Activated CD8-positive, alpha-beta memory T cell treated with anti-CD3 and anti-CD28 coated beads, Interleukin-2, amount 50 U/mL, for 4 hours (primary cell): ENCODE measurements at regions not wholly inside any gene's neighbourhood (a gene's known extent, or its start where the extent isn't known, plus 50 kb on each side); places are given as distances from the start of the nearest gene placed in this dataset.
"Not testable (repeated sequence)": the region's sequence is repeated elsewhere in the genome, so short reads cannot be mapped to it uniquely, and the experiment has no call there.

ENCODE experiments used
- DNase-seq: peaks from one replicate; pipeline ENCODE4 v3.0.0-alpha.2; 2020

DNA sequence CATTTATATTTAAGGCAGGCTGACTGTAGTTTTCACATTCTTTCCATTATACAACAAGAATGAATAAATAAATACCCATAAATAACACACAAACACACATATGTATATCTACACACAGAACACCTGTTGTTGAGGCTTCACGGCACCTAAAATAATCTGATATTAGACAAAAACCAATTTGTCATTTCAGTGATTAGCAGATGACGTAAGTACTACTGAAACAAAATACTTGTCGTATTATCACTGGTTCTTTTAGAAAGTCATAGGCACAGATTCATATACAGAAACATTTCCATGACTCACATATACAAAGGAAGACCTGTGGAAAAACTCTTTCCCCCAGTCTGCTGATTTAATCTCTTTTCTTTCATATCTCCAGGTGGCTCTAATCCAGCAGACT lies 1113.4 kb upstream of the FANCL start:
- no peak for DNase-seq

DNA sequence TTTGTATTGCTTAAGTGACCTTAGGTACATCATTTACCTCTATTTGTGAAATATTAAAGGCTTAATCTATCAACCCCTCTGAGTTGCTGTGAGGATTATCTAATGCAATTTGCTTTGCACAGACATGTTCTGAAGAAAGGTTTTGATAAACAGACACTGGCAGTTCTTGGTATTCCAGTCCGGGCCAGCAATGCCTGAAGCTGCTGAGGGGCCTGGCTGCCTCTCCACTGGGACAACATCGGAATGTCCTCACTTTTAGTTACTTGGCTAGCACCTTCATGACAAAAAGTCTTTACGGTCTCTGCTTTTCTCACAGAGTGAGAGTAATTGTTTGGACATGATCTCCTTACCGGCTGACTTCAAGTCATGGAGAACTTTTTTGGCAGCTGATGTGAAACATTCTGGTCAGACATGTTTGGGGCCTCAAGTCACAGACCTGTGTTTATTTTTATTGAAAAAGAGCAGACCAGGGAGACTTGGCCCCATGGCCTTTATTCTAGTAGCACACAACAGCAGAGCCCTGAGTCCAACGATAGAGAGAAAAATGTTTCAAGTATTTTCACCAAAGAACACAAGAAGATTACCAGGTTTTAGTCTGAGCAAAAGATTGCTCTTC lies 1112.3 kb upstream of the FANCL start:
- DNase-seq: no peak

DNA sequence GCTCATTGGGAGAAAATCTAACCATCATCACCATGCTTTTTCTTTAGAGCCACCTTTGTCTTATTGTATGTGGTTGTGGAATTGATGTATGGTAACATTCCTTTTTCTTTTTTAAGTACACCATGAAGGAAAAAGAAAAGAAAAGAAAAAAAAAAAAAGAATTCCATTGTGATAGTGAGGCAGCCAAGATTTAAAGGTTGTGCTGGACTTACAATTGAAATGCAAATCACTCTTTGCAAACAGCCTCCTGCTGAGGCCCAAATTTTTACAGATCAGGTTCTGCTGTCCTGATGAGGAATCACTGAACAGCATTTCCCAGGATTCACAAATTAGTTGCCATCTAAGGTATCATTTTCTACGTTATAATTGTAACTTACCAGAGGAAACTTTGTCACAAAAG lies 1101.0 kb upstream of the FANCL start:
- no peak for DNase-seq

DNA sequence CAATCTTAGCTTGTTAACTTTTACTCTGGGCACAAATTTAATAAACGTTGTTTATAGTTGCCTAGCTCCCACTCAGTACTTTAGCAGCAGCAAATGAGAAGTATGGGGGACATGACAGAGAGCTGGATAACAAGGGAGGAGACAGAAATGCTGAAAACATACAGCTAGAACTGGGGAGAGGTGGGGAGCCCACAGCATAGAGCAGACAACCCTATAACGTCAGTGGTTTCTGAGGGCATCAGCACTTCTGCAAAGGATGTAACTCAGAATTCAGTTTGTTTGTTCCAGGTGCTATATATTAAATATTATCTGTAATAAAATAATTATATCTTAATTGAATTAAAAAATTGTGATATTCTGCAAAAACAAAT lies 1098.7 kb upstream of the FANCL start:
- DNase-seq: no peak

DNA sequence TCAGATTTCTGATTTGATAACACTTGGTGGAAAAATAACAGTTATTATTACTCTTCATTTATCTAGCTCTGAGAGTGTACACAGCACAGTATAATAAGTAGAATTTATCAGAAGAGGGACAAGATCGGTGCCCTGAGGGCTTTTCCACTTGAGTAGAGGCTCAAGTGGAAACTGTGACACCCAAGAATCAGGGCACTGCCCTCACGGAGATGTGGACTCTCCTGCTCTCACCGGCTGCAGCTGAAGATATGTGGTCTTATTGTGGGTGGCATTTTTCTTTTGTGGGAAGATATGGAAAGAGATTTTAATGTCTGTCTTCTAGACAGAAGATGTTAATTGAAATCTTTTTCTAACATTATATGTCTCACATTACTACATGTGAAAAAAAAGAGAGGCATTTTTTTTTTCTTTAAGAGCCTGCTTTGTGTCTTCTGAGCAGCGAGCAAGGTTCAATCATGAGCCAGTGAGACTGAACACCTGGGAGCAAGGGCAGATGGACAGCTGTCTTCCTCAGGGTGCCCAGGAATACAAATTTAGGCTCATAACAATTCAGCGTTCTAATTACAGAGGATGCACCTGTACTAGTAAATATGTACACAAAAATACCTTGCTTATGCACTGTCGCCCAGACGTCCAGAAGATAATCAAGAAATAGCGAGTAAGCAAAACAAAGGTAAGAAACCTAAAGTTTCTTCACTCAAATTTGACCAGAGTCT lies 1098.2 kb upstream of the FANCL start:
- DNase-seq: no peak

DNA sequence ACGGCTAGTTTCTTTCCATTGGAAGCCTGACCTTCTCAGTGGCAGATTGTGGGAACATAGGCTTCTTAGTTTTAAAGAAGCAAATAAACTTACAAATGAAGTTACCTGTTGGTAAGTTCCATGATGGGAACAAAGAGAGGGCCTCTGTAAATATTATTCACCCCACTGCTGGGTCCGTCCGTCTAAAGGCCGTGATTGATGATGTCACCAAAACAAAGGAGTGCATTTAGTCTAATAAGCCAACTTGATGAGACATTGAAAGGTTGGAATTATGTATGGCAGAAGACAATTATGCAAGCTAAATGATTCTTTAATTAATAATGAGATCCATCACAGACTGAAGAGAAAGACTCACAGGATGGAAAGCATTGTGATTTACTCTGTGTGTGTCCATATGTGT lies 1091.9 kb upstream of the FANCL start:
- DNase-seq: no peak

DNA sequence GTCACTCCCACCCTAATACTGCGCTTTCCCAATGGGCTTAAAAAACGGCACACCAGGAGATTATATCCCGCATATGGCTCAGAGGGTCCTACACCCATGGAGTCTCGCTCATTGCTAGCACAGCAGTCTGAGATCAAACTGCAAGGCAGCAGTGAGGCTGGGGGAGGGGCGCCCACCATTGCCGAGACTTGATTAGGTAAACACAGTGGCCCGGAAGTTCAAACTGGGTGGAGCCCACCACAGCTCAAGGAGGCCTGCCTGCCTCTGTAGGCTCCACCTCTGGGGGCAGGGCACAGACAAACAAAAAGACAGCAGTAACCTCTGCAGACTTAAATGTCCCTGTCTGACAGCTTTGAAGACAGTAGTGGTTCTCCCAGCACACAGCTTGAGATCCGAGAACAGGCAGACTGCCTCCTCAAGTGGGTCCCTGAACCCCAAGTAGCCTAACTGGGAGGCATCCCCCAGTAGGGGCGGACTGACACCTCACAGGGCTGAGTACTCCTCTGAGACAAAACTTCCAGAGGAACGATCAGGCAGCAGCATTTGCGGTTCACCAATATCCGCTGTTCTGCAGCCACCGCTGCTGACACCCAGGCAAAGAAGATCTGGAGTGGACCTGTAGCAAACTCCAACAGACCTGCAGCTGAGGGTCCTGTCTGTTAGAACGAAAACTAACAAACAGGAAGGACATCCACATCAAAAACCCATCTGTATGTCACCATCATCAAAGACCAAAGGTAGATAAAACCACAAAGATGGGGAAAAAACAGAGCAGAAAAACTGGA lies 1085.6 kb upstream of the FANCL start:
- not testable (repeated sequence) for DNase-seq

DNA sequence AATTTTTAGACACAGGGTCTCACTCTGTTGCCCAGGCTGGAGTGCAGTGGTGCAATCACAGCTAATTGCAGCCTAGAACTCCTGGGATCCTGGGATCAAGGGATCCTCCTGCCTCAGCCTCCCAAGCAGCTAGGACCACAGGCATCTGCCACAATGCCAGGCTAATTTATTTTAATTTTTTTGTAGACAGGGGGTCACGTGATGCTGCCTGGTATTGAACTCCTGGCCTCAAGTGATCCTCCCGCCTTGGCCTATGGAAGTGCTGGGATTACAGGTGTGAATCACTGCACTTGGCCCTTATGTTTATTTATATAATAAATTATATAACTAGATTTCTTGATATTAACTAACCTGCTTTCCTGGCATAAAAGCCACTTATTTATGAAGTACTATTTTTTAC lies 1081.7 kb upstream of the FANCL start:
- no peak for DNase-seq

DNA sequence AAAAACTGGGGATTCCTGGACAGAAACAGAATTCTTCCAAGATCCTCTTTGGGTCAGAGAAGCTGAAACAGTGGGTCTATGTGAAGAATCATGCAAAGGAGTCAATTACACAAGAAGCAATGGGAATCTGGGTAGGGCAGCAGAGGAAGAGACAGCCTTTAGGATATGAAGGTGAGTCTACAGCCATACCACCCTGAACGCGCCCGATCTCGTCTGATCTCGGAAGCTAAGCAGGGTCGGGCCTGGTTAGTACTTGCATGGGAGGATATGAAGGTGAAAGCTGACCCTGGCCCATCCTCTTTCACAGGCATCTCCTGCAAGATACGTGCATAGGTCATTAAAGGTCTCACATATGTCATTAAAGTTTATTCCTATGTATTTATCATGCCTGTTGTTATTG lies 1080.9 kb upstream of the FANCL start:
- DNase-seq: no peak

DNA sequence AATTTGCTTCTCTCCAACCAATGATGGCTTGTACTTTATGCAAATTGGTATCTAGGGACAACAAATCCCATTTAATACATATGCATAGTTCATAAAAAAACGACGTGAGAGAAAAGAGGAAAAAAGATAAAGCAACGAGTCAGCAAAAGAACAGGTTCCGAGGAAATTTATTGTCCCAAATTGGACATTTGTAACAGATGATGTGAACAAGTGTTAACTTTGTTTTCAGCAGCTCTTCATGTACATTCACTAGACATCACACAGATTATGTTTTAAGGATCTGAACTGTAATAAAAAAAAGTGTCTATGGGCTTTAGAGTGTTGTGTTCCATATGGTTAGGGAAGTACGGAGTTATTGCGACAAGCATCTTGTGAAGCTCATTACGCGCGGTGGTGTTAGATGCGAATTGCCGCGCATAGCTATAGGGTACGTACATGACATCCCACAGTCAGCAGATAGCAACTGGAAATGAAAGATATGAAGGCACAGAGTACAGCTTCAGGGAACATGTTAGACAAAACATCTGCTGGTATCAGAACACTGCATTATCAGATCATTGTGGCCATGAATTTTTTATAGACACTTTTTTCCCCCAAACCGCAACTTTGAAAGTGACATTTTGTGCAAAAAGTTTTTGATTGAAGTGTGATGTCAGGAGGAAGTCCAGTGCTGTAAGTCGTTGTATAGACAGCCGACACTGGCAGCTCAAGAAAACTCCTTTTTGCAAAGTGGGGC lies 1073.1 kb upstream of the FANCL start:
- DNase-seq: no peak

DNA sequence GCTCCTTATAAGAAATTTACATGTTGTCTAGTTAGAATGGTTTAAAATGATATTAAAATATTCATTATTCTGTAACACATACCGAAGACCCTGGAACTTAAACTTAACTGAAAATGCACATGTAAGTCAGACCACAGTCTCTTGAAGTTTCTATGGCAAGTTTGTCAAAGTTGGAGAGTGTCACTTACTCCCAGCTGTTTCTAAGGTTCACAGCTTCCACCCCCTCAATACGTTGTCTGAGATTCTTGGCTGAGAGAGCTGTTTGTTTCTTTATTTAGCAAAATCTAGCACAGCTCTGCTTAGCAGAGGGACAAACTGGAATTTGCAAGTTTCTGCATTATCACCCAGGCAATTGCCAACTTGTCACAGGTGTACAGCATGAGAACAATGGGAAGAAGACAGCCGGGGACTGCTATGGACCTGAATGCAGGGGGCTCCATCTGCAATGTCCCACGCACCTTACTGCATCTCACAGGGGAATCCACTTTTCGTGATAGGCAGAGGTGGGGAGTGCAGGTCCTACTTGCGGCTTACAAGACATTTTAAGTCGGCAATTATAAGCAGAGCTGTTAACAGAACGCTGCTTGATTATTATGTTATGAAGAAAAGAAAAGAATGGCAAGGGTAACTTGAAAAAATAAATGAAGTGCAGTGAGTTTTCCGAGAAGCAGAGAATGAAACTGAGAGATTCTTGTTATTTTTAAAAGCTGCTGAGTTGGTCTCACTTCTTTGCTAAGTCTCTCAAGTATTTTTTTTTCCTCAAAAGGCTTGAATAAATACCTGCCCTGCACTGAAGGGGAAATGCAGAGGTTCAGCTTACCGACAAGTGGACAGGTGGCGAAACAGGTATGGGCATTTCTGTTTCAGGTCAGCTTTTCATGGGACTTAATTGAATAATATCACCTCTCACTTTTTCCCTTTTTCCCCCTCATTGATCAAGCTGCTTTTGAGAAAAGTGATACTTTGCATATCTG lies 1072.1 kb upstream of the FANCL start:
- no peak for DNase-seq

DNA sequence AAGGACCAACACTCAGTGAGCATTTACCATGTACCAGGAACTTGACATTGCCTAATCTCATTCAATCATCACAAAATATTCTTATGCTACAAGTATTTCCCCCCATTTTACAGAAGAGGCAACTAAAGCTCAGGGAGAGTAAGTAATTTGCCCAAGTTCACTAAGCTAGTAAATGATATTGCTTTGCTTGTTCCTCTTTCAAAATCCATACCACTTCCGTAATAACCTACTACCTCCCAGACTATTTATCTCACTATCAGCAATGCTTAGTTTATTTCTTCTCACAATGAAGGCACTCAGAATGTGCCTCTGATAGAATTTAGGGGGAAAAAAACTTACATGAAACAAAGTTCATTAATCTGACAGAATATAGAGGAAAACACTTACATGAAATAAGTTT lies 1070.9 kb upstream of the FANCL start:
- DNase-seq: no peak

DNA sequence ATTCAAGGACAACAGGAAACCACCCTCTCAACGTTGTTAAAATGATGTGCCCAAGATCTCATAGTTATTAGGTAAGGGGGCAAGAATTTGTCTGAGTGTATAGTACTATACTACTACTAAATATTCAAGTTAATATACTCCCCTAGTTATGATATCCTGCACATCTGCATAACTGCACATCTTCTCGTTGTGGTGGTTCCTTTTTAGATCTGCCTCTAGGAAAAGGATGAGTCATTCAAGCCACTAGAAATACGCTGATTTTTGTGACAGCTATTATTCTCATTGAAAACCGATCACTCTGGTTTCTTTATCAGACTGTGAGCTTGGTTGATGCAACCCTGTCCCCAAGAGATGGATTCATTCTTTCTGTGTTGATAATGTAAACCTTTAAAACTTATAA lies 1067.0 kb upstream of the FANCL start:
- DNase-seq: no peak

DNA sequence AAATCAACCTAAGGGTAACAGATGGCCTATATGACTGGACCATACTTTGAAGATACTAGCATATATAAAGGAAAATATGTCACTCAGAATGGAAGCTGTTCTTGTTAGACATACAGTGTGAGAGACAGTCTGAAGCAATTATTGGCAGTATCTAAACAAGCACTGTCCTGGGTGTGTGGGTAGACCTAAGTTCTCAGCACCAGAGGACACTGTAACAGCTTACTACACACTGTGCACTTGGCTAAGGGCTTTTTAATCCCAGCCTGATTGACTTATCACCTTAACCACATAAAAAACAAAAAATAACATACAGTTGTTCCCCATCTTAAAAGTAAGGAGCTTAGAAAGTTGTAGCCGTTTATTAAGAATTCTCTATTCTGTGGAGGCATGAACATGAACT lies 1066.1 kb upstream of the FANCL start:
- no peak for DNase-seq

DNA sequence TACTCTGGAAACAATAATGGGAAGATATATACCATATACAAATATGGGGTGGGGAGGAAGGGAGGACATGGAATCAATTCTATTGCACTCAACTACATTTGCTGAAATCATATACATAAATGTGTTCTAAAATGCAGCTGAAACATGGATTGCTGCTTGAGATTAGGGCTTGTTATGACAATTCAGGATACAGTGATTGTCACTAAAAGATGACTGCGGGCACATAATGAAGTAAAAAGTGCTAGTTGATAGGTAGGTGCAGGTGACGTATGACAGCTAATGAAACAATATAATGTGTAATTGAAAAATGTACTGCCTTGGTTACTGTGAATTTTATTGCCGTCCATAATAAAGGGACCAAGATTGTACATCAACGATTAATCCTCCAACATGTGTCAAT lies 1062.1 kb upstream of the FANCL start:
- DNase-seq: no peak

DNA sequence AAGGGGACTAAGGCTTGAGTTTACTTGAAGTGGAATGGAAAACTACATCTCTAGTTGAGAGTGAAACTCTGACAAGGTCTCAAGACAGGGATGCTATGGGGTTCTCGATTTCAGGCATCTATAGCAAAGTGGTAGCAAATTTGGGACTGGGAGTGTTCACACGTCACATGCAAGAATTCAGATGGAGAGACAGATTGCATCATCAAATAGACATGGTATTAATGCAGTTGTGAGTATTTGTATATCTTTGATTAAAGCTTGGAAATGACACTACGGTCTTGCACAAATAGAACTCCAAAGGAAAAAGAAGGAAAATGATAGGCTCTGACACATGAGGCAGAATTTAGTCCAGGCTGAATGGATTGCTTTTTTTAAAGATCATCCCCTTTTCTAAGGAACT lies 1061.6 kb upstream of the FANCL start:
- no peak for DNase-seq

DNA sequence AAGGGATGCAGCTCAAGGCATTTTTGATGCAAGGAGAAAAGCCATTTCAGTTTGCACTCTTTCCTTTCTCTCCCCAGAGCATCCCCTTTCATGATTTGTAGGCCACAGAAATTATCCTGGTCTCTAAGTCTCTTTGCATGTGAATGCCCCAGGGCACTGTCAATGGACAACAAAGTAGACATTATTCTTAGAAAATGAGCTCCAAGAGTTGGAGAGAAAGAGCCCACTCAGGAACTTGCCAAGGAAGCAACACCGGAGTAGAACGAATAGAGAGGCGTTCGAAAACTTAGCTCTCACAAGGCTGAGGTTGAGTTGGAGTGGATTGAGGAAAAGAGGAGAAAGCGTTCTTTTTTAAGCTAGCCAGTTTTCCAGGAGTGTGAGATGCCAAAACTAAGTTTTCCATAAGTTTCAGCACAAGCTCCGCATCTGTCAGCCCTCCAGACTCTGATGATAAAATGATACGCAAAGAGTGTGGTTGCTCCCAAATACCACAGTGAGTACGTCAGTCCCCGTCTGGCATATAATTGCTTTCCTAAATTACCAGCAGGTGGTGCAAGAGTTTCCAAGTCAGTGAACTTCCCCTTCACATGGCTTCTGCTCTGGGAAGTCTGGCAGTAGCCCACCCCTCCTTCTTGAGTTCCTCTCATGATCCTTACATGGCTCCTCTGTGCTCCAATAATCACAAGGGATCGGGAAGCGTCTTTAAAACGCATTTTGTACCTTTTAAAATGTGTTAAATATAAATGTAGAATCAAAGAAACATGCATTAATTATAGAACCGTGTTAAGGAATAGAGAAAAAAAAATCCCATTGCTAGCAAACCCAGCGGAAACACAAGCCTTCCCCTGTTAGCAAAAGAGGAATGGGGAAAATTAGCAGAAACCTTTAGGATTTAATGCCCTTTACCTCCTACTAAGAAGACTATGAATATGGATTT lies 1060.6 kb upstream of the FANCL start:
- peak; percentile 13 for DNase-seq

DNA sequence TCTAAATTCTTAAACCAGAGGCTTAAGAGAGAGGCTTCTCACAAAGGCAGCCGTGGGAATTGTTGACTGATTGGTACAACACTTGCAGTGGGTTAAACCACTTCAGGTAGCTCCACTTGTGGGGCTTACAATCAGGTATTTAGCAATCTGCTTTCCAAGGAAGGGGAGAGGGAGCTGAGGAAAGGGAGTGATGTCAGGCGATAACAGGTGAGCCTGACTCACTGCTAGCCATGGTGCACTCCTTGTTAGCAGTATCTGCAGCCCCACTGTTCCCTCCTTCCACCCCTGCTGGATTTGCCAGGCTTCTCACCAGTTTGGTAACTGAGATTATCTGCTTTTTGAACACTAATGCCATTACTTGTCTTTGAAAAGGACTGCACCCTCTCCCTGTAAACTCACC lies 1056.7 kb upstream of the FANCL start:
- no peak for DNase-seq

DNA sequence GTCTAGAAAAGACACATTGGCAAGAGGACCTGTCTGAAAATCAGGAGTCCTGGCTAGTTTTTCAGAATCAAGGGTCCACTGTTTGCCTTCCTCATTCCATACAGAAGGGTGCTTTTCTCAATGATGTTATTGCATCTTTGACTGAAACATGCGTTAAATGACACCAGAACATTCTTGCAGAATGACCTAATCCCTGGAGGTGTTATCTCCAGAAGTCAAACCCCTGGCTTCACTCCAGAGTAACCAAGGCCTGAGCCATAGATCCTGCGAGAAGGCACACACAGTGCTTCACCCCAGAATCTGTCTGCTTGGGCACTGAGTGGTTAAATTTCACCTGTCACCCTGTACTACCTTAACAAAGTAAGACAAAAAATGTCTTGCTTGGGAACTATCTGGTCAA lies 1055.2 kb upstream of the FANCL start:
- no peak for DNase-seq

DNA sequence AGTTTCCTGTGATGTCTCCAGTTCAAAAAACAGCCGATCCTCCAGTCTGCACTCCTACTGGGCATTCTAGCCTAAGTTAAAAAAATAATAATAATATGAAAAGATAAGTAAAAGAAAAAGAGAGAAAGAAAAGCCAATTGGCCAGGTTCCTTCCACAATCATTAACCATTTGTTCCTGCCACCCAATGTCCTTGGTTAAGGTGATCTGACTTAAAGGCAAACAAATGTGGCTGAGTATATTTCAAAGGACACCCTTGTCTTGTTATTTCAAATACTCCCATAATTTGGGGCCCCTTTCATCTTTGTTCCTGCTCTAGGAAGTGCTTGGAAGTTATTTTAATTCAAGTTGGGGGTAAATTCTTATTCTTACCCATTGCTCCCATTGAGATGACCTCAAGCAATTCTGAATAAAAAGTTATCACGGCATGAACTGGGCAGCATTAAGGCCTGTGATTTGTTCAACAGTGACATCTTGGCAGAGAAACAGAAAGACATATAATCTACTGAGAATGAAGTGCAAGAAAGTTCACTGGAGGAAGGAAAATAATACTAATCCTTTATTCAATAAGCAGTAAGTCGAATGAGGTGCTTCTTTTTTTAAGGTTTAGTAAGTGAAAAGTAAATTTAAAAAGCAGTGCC lies 1054.5 kb upstream of the FANCL start:
- DNase-seq: no peak

DNA sequence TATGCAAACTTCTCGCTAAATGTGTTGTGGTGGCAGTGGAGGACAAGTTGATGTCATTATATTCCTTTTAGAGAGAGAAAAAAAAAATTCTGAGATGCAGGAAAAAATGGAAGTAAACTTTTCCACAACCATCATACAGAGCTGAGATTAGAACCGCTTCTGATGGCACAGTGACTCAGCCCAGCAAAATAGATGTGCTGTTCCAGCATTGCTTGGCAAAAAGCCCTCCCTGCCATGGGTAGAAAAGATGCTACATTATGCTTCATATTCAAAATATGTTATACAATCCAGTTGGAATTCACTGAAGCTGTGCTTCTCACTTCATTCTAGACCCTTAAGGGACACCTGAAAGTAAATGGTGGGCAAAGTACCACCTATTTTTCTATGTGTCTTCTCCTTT lies 1047.6 kb upstream of the FANCL start:
- no peak for DNase-seq
